Osteocyte (in vitro differentiated cells): ENCODE measurements at regions not wholly inside any gene's neighbourhood (a gene's known extent, or its start where the extent isn't known, plus 50 kb on each side); places are given as distances from the start of the nearest gene placed in this dataset.

ENCODE experiments used
- DNase-seq: peaks from one replicate; pipeline ENCODE4 v3.0.0; 2021; ENCODE audit warnings: mixed read lengths; ENCODE audit not compliant: unreplicated experiment; ENCODE audit errors: extremely low spot score
- H3K27ac Mint-ChIP-seq: one replicate; pipeline ENCODE4 v1.8.0; 2021; ENCODE audit warnings: mild to moderate bottlenecking, mixed read lengths; ENCODE audit not compliant: unreplicated experiment
- H3K27me3 Mint-ChIP-seq: one replicate; pipeline ENCODE4 v1.8.0; 2021; ENCODE audit warnings: mixed read lengths; ENCODE audit not compliant: unreplicated experiment
- H3K36me3 Mint-ChIP-seq: one replicate; pipeline ENCODE4 v1.8.0; 2021; ENCODE audit warnings: mixed read lengths; ENCODE audit not compliant: unreplicated experiment
- H3K4me1 Mint-ChIP-seq: one replicate; pipeline ENCODE4 v1.8.0; 2021; ENCODE audit warnings: mixed read lengths; ENCODE audit not compliant: unreplicated experiment
- H3K4me3 Mint-ChIP-seq: one replicate; pipeline ENCODE4 v1.8.0; 2021; ENCODE audit warnings: mild to moderate bottlenecking, moderate library complexity, mixed read lengths; ENCODE audit not compliant: unreplicated experiment
- H3K9me3 Mint-ChIP-seq: one replicate; pipeline ENCODE4 v1.8.0; 2021; ENCODE audit warnings: mixed read lengths; ENCODE audit not compliant: unreplicated experiment
- TF ChIP-seq, protein P1 (sequence below): fragments of 200-600 bp; sonication (generic); IDR thresholded peaks from 2 replicates; pipeline ENCODE4 v1.5.0; 2021; ENCODE audit warnings: antibody characterized with exemption, mild to moderate bottlenecking, moderate library complexity

- no peaks in the 10 kb centered on the region for H3K36me3 Mint-ChIP-seq
Observed at GRCh38 chr13:47798194-47798593, 202.9 kb downstream of the SUCLA2 start.

DNA sequence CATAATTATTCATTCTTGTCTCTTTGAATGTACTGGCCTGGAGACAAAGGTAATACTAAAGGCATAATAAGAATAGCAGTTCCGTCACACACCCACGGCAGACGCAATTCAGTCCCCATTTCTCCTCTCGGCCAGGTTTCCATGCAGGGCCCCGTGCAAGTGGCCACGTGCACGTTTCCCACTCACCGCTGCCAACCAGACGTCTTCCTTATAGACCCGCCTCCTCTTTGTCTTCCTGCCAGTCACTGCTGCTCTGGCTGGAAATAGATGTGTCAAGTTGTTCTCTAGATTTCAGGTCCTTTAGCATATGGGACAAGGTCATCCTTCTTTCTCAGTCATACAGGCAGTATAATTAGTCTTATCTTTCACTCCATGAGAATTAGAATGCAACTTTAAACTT is 204.3 kb downstream of the SUCLA2 start:
- Mint-ChIP-seq H3K36me3 (no peaks in the 10 kb centered on the region), H3K4me1 (no peaks in the 10 kb centered on the region), H3K9me3 (no peaks in the 10 kb centered on the region), H3K4me3 (no peak overlapping the region), H3K27ac (no peak overlapping the region), H3K27me3 (peaks cover 3% of the 10 kb centered on the region)
- no peak for DNase-seq
- TF ChIP-seq, protein P1, sequence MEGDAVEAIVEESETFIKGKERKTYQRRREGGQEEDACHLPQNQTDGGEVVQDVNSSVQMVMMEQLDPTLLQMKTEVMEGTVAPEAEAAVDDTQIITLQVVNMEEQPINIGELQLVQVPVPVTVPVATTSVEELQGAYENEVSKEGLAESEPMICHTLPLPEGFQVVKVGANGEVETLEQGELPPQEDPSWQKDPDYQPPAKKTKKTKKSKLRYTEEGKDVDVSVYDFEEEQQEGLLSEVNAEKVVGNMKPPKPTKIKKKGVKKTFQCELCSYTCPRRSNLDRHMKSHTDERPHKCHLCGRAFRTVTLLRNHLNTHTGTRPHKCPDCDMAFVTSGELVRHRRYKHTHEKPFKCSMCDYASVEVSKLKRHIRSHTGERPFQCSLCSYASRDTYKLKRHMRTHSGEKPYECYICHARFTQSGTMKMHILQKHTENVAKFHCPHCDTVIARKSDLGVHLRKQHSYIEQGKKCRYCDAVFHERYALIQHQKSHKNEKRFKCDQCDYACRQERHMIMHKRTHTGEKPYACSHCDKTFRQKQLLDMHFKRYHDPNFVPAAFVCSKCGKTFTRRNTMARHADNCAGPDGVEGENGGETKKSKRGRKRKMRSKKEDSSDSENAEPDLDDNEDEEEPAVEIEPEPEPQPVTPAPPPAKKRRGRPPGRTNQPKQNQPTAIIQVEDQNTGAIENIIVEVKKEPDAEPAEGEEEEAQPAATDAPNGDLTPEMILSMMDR, result no peak

More at GRCh38 chr13:47798194-47798593, 202.9 kb downstream of the SUCLA2 start:
- peaks cover 2% of the 10 kb centered on the region for H3K27me3 Mint-ChIP-seq
- H3K27ac Mint-ChIP-seq, result no peak overlapping the region
- TF ChIP-seq, protein P1, result no peak
- DNase-seq, result no peak
- H3K4me1 Mint-ChIP-seq, result no peaks in the 10 kb centered on the region
- no peaks in the 10 kb centered on the region for H3K9me3 Mint-ChIP-seq
- H3K4me3 Mint-ChIP-seq, result no peak overlapping the region

DNA sequence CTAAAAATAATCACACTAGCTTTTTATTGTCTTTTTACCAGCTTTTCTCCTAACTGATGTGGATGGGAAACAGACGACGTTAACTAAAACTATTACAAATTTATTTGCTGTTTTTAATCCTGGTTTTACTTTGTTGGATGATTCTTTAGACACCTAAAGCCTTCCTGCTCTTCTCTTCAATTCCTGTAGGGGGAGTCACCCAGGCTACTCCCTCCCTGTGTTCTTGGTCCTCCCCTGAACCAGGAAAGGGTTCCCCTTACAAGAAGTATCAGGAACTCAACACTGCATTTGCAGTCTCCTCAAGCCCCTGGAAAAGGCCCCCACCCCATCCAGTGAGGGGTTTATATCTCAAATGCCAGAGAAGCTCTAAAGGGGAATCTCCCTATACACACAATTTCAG is 206.1 kb downstream of the SUCLA2 start:
- no peaks in the 10 kb centered on the region for H3K36me3 Mint-ChIP-seq
- H3K4me3 Mint-ChIP-seq, result no peak overlapping the region
- peaks cover 11% of the 10 kb centered on the region for H3K9me3 Mint-ChIP-seq
- no peaks in the 10 kb centered on the region for H3K4me1 Mint-ChIP-seq
- H3K27ac Mint-ChIP-seq, result no peak overlapping the region
- DNase-seq, result no peak
- peaks cover 3% of the 10 kb centered on the region for H3K27me3 Mint-ChIP-seq
- TF ChIP-seq, protein P1, result peak; percentile 31

DNA sequence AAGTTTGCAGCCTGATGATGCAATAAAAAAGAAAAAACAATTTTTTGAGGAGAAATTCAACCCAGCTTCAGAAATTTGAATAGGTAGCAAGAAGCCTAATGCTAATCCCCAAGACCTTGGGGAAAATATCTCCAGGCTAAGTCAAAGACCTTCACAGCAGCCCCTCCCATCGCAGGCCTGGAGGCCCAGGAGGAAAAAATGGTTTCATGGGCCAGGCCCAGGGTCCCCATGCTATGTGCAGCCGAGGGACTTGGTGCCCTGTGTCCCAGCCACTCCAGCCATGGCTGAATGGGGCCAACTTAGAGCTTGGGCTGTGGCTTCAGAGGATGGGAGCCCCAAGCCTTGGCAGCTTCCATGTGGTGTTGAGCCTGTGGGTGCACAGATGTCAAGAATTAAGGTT is 210.3 kb downstream of the SUCLA2 start:
- TF ChIP-seq, protein P1, result no peak
- Mint-ChIP-seq H3K9me3 (peaks cover 25% of the 10 kb centered on the region), H3K27me3 (peaks cover 3% of the 10 kb centered on the region), H3K4me1 (no peaks in the 10 kb centered on the region), H3K27ac (no peak overlapping the region), H3K4me3 (no peak overlapping the region), H3K36me3 (no peaks in the 10 kb centered on the region)
- DNase-seq, result no peak

DNA sequence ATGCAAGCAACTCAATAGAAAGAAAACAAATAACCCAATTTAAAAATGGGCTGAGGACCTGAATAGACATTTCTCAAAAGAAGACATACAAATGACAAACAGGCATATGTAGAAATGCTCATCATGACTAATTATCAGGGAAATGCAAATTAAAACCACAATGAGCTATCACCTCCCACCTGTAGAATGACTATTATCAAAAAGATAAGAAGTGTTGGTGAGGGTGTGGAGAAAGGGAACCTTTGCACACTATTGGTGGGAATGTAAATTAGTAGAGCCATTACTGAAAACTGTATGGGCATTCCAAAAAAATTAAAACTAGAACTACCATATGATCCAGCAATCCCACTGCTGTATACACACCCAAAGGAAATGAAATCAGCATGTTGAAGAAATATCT is 212.2 kb downstream of the SUCLA2 start:
- Mint-ChIP-seq H3K27ac (no peak overlapping the region), H3K36me3 (no peaks in the 10 kb centered on the region), H3K4me1 (no peaks in the 10 kb centered on the region), H3K9me3 (peaks cover 25% of the 10 kb centered on the region), H3K27me3 (peaks cover 3% of the 10 kb centered on the region), H3K4me3 (no peak overlapping the region)
- DNase-seq, result no peak
- TF ChIP-seq, protein P1, result no peak
